ENCODE measurements at regions not wholly inside any gene's neighbourhood (a gene's known extent, or its start where the extent isn't known, plus 50 kb on each side); places are given as distances from the start of the nearest gene placed in this dataset.

DNA sequence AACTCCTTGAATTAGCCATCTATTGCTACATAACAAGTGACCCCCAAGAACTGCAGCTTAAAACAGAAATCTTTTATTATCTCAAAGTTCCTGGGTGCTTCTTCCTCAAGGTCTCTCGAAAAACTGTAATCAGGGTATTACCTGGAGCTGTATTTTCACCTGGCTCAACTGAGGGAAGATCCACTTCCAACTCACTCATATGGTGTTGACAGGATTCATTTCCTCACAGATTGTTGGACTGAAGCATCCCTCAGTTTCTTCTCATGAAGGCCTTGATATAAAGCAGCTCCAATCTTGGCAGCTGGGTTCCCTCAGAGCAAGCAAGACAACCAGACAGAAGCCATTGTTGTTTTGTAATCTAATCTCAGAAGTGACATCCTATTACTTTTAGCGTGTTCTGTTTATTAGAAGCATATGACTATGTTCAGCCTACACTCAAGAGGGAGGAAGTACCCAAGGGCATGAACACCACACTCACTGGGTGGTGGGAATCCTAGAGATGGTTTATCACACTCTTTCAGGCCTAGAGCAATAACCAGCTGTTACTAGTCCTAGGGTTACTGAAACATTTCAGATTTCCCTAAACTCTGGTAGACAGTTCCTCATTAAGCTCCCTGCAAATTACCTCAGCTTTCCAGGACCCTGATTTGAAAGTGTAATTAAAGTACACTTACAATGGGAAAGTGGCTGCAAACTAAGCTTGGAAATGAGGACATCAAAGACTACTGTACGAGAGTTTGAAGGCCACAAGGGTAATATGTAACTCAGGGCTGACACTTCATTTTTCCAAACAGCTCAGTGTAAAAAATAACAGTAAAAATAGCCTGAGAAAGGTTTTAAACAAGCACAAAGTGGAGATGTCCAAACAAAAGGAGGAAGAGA lies 222.2 kb downstream of the SEC23A start (continued):
- TF ChIP-seq, protein P1, sequence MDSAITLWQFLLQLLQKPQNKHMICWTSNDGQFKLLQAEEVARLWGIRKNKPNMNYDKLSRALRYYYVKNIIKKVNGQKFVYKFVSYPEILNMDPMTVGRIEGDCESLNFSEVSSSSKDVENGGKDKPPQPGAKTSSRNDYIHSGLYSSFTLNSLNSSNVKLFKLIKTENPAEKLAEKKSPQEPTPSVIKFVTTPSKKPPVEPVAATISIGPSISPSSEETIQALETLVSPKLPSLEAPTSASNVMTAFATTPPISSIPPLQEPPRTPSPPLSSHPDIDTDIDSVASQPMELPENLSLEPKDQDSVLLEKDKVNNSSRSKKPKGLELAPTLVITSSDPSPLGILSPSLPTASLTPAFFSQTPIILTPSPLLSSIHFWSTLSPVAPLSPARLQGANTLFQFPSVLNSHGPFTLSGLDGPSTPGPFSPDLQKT (CRISPR knock-in tag; IDR thresholded peaks at IDR 0.05; ENCODE audit: borderline replicate concordance): no peak
- TF ChIP-seq MXI1 (IDR thresholded peaks at IDR 0.05; ENCODE audit: borderline replicate concordance, low read depth, low read length): no peak
- no peak for TF ChIP-seq ISX (CRISPR knock-in tag; conservative IDR thresholded peaks at IDR 0.05)
- TF ChIP-seq RBAK (CRISPR knock-in tag; IDR thresholded peaks at IDR 0.05): no peak
- peak; percentile 54; the same call in 1 of the 2 replicates for TF ChIP-seq HNF1A (IDR thresholded peaks at IDR 0.05; ENCODE audit: low read depth)
- TF ChIP-seq HNF1A (CRISPR knock-in tag; IDR thresholded peaks at IDR 0.05; ENCODE audit: borderline replicate concordance): peak; percentile 84; the same call in 1 of the 2 replicates
- no peak for TF ChIP-seq ATRX (CRISPR knock-in tag; IDR thresholded peaks at IDR 0.05; ENCODE audit: borderline replicate concordance)
- 0 out of 2 replicates have a peak, but pooled peaks have one; percentile 37 for TF ChIP-seq TARDBP (CRISPR knock-in tag; IDR thresholded peaks at IDR 0.05)
- TF ChIP-seq KDM5A (IDR thresholded peaks at IDR 0.05; ENCODE audit: borderline replicate concordance, low read length): no peak
- no peak for TF ChIP-seq TIGD3 (CRISPR knock-in tag; IDR thresholded peaks at IDR 0.05; ENCODE audit: borderline replicate concordance)
- TF ChIP-seq PAX8 (CRISPR knock-in tag; IDR thresholded peaks at IDR 0.05; ENCODE audit: borderline replicate concordance): 0 out of 2 replicates have a peak, but pooled peaks have one; percentile 42
- no peak for TF ChIP-seq TFDP2 (CRISPR knock-in tag; IDR thresholded peaks at IDR 0.05)
- TF ChIP-seq, protein P2, sequence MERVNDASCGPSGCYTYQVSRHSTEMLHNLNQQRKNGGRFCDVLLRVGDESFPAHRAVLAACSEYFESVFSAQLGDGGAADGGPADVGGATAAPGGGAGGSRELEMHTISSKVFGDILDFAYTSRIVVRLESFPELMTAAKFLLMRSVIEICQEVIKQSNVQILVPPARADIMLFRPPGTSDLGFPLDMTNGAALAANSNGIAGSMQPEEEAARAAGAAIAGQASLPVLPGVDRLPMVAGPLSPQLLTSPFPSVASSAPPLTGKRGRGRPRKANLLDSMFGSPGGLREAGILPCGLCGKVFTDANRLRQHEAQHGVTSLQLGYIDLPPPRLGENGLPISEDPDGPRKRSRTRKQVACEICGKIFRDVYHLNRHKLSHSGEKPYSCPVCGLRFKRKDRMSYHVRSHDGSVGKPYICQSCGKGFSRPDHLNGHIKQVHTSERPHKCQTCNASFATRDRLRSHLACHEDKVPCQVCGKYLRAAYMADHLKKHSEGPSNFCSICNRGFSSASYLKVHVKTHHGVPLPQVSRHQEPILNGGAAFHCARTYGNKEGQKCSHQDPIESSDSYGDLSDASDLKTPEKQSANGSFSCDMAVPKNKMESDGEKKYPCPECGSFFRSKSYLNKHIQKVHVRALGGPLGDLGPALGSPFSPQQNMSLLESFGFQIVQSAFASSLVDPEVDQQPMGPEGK (CRISPR knock-in tag; IDR thresholded peaks at IDR 0.05): no peak
- TF ChIP-seq E2F2 (CRISPR knock-in tag; IDR thresholded peaks at IDR 0.05; ENCODE audit: borderline replicate concordance): no peak
- no peak for TF ChIP-seq SRY (CRISPR knock-in tag; IDR thresholded peaks at IDR 0.05)

Data from HepG2 (cell line).